Brain microvascular endothelial cell (primary cell): ENCODE measurements at regions not wholly inside any gene's neighbourhood (a gene's known extent, or its start where the extent isn't known, plus 50 kb on each side); places are given as distances from the start of the nearest gene placed in this dataset.

Source experiments
- DNase-seq: peaks from one replicate; pipeline ENCODE4 v3.0.0-alpha.2; 2020
- H3K27ac ChIP-seq: fragments of 250-450 bp; sonication (Bioruptor Pico); 2 replicates; pipeline ENCODE4 v1.5.1; 2020; ENCODE audit warnings: mild to moderate bottlenecking, moderate library complexity
- H3K27me3 ChIP-seq: fragments of 250-450 bp; sonication (Bioruptor Pico); replicated peaks from 2 replicates; pipeline ENCODE4 v1.5.1; 2020; ENCODE audit warnings: mild to moderate bottlenecking
- H3K36me3 ChIP-seq: fragments of 250-450 bp; sonication (Bioruptor Pico); replicated peaks from 2 replicates; pipeline ENCODE4 v1.5.1; 2020; ENCODE audit warnings: mild to moderate bottlenecking
- H3K4me3 ChIP-seq: 2 replicates; pipeline ENCODE4 v1.5.1; 2011; ENCODE audit warnings: low read depth, mild to moderate bottlenecking, control low read depth, low read length, moderate library complexity
- in situ Hi-C: cut with HindIII; loops from 2 replicates; pipeline ENCODE4 v1.10.0; 2017; ENCODE audit warnings: low sequenced_read_pairs, low pct_ligation_motif_present
- TF ChIP-seq, protein P1 (sequence below): IDR thresholded peaks from 2 replicates; pipeline ENCODE4 v1.5.1; 2011; ENCODE audit warnings: low read depth, mild to moderate bottlenecking, moderate library complexity, low read length, control low read depth, inconsistent platforms; ENCODE audit errors: missing control alignments

DNA sequence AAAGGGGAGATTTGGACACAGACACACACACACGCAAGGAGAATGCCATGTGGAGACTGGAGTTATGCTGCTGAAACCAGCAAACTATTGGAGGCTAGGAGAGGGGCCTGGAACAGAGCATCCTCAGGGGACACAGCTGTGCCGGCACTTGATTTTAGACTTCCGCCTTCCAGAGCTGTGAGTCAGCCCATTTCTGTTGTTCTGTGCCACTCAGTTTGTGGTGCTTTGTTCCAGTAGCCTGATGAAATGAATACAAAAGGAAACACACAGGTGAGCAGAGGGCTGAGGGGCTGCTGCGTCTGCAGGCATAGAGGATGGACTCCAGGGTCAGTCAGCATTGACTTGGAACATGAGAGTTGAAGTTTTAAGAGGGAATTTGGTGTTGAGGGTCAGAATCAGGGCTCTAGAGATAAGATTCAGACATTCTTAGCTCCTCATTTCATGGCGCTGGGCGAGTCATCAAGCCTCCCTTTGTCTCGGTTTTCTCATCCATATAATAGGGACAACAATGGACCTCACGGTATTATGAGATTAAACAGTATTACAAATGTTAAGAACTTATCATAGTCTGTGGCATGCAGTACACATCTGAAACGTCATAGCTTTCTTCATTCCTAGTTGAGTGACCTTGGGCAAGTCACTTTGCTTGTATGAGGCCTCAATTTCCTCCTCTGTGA is 191.0 kb downstream of the MIAT start:
- H3K27ac ChIP-seq = no peak overlapping the region
- TF ChIP-seq, protein P1, sequence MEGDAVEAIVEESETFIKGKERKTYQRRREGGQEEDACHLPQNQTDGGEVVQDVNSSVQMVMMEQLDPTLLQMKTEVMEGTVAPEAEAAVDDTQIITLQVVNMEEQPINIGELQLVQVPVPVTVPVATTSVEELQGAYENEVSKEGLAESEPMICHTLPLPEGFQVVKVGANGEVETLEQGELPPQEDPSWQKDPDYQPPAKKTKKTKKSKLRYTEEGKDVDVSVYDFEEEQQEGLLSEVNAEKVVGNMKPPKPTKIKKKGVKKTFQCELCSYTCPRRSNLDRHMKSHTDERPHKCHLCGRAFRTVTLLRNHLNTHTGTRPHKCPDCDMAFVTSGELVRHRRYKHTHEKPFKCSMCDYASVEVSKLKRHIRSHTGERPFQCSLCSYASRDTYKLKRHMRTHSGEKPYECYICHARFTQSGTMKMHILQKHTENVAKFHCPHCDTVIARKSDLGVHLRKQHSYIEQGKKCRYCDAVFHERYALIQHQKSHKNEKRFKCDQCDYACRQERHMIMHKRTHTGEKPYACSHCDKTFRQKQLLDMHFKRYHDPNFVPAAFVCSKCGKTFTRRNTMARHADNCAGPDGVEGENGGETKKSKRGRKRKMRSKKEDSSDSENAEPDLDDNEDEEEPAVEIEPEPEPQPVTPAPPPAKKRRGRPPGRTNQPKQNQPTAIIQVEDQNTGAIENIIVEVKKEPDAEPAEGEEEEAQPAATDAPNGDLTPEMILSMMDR = no peak
- peak; percentile 61 for DNase-seq
- H3K36me3 ChIP-seq = no peaks in the 10 kb centered on the region
- in situ Hi-C loops = no loop called here
- H3K27me3 ChIP-seq = no peaks in the 10 kb centered on the region
- H3K4me3 ChIP-seq = no peak overlapping the region

DNA sequence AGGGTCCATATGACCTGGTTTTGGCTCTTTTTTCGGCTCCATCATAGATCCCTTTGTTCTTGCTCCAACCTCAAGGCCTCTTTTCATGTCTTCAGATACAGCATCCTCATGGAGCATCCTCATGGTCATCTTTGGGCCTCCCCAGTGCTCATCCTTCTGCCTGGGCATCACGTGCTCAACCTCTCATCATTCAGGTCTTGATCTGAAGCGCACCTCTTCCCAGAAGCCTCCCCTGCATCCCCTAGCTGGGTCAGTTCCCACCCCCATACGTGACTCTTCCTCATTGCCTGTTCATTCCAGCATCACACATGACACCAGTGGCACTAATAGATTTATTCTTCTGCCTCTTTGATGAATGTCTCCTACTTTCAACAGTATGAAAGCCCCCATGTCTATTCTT is 192.2 kb downstream of the MIAT start:
- Histone ChIP-seq H3K36me3 (no peaks in the 10 kb centered on the region), H3K27ac (no peak overlapping the region), H3K27me3 (no peaks in the 10 kb centered on the region), H3K4me3 (no peak overlapping the region)
- no peak for DNase-seq
- in situ Hi-C loops = no loop called here
- TF ChIP-seq, protein P1 = no peak

DNA sequence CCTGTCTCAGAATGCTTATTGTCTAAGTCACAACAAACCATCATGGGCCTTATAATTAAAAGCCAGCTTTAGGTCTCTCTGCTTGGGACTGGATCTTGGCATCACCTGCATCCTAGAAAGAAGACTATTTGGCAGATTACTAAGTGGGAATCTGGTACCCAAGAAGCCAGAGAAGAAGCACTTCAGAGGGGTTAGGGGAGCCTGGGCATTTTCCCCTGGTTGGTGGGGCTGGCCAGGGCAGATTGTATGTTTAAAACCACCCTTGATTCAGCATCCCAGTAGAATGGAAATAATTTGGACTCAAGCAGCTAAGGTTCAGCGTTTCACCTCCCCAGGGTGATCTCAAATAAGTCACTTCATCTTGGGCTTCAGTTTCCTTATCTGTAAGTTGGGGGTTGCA is 193.7 kb downstream of the MIAT start:
- Histone ChIP-seq H3K4me3 (no peak overlapping the region), H3K27ac (no peak overlapping the region), H3K27me3 (no peaks in the 10 kb centered on the region), H3K36me3 (no peaks in the 10 kb centered on the region)
- DNase-seq = no peak
- TF ChIP-seq, protein P1 = no peak
- in situ Hi-C loops = no loop called here

DNA sequence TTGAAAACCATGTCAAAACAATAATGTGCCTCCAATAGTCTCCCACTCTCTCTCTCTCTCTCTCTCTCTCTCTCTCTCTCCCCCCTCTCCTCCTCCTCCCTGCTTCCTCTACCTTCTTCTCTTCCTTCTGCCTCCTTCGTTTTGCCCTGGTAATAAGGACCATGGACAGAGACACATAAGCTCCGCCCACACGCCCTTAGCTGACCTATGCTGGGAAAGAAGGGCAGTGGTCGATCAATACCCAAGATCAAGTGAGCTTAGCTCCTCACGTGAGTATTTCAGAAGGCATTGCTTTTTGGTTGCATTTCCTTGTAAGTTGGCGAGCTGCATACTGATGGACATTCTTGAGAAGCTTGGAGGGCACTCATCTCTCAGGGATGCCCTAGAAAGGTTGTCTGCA is 194.8 kb downstream of the MIAT start:
- Histone ChIP-seq H3K4me3 (no peak overlapping the region), H3K27me3 (peaks cover under 1% of the 10 kb centered on the region), H3K36me3 (no peaks in the 10 kb centered on the region), H3K27ac (no peak overlapping the region)
- DNase-seq = no peak
- TF ChIP-seq, protein P1 = no peak
- in situ Hi-C loops = no loop called here

DNA sequence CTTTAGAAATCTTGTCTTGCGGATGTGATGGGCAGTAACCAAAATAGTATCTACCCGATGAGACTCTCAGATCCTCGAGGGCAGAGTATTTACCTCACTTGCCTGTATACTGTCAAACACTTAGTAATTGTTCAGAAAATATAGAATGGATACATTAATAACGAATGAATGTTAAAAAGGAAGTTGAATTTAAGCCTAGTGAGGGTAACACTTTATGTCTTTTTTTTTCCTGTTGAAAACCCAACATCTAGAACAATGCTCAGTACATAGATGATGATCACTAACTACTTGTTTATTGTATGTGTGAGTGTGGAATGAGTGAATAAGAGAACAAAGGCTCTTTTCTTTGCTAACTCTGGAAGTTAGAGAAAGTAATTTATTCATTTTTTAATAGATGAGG is 195.7 kb downstream of the MIAT start:
- TF ChIP-seq, protein P1 = no peak
- in situ Hi-C loops = no loop called here
- Histone ChIP-seq H3K4me3 (no peak overlapping the region), H3K27me3 (peaks cover 2% of the 10 kb centered on the region), H3K27ac (no peak overlapping the region), H3K36me3 (no peaks in the 10 kb centered on the region)
- no peak for DNase-seq

DNA sequence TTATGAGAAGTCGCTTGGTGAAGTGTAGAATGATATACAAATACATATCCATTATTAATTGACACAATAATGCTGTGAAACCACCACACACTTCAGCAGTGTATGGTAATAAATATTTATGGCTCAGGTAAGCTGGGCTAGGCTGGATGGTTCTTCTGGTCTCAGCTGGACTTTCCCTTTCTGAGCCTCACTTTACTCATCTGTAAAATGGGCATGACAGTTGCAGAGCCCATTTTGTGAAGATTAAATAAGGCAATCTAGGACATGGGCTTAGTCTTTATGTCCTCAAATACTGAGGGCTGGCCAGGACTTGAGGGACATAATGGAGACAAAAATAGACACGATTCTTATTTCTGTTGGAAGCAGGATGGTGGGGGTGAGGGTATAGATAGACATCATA is 196.1 kb downstream of the MIAT start:
- TF ChIP-seq, protein P1 = no peak
- DNase-seq = no peak
- Histone ChIP-seq H3K36me3 (no peaks in the 10 kb centered on the region), H3K4me3 (no peak overlapping the region), H3K27me3 (peaks cover 2% of the 10 kb centered on the region), H3K27ac (no peak overlapping the region)
- in situ Hi-C loops = no loop called here
